NCI-H2196 treated with DMSO at 0.1 percent for 48 hours (cell line): ENCODE measurements at regions not wholly inside any gene's neighbourhood (a gene's known extent, or its start where the extent isn't known, plus 50 kb on each side); places are given as distances from the start of the nearest gene placed in this dataset.

Source experiments
- DNase-seq: peaks from one replicate; lab custom pipeline; 2025; ENCODE audit not compliant: unreplicated experiment; lab: John Stamatoyannopoulos, UW

DNA sequence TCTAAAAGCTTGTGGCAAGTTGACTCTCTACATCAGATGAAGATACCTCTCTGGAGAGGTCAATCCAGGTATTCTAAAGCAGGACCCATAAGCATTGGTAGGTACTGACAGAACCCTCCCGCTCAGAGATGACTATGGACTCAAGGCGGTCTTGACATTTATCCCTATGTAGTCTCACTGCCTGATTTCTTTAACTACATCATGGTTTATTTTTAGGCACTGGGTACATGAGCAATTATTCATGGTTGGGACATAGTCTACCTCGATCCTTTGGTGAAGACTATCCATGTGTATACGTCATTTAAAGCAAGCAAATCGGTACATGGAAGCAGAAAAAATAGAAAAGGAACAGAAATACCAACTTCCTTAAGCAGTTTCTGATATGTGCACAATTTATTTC is 136.2 kb upstream of the TAB2 start:
- no peak for DNase-seq

DNA sequence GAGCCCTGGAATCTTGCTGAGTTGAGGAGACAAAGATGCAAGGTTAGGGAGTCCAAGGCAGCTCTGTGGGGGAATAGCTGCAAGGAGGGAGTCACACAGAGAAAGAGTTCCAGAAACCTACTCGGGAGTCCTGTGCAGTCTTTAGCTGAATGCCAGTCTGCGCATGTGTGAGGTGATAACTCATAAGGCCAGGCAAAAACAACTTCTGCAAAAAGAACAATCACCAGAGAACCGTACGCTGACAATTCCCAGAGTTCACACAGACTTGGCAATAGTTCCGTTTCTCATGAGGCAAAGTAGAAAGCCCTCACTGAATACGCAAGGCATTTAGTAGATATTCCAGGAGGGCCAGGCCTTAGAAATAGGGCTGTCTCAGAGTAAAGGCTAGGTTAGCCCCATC is 135.2 kb upstream of the TAB2 start:
- no peak for DNase-seq

DNA sequence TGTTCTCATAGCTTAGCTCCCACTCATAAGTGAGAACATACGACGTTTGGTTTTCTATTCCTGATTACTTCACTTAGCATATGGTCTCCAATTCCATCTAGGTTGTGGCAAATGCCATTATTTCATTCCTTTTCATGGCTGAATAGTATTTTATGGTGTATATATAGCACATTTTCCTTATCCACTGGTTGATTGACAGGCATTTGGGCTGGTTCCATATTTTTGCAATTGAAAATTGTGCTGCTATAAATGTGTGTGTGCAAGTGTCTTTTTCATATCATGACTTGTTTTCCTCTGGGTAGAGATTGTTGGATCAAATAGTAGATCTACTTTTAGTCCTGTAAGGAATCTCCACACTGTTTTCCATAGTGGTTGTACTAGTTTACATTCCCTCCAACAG is 133.0 kb upstream of the TAB2 start:
- no peak for DNase-seq

DNA sequence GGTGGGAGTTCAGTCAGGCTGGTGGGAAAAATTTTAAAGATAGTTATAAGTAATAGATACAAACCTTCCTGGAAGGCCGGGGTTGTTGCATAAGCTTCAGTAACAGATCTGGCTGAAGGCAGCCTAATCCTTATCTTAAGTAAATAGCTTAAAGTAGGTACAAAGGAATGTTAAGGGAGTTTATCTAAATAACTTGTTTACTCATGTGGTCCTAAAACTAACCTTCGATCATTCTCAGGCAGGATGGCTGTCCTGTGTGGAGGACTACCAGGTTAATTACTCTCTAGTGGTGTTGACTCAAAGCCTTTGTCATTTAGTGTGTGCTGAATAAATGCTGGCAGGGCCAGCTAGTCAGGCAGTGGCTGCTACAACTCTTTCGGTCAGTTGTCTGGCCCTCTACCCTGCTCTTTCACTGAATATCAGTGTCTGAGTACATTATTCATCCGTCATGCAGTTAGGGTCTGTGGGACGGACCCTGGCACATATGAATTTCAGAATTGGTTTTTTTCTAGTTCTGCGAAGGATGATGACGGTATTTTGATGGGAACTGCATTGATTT is 131.6 kb upstream of the TAB2 start:
- no peak for DNase-seq

DNA sequence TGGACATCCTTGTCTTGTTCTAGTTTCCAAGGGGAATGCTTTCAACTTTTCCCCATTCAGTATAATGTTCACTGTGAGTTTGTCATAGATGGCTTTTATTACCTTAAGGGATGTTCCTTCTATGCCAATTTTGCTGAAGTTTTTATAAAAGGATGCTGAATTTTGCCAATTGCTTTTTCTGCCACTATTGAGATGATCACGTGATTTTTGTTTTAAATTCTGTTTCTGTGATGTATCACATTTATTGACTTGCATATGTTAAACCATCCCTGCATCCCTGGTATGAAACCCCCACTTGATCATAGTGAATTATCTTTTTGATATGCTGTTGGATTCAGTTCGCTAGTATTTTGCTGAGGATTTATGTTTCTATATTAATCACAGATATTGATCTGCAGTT is 130.6 kb upstream of the TAB2 start:
- no peak for DNase-seq

DNA sequence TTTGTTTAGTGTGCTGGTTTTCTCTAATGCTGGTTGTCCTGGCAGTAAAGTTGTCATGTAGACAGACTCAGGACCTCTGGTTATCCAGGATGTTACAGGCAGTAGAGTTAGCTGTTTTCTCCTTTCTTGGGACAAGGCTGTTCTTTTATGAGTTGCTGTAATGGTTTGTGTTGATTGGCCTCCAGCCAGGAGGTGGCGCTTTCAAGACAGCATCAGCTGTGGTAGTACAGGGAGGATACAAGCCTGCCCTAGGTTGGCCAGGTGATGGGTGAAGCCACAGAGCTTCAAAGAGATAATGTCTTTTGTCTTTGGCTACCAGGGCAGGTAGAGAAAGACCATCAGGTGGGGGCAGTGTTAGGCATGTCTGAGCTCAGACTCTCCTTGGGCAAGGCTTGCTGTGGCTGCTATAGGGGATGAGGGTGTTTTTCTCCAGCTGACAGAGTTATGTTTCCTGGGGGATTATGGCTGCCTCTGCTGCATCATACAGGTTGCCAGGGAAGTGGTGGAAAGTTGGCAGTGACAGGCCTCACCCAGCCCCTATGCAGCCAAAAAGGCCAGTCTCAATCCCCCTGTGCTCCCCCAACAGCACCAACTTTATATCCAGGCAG is 127.2 kb upstream of the TAB2 start:
- no peak for DNase-seq

DNA sequence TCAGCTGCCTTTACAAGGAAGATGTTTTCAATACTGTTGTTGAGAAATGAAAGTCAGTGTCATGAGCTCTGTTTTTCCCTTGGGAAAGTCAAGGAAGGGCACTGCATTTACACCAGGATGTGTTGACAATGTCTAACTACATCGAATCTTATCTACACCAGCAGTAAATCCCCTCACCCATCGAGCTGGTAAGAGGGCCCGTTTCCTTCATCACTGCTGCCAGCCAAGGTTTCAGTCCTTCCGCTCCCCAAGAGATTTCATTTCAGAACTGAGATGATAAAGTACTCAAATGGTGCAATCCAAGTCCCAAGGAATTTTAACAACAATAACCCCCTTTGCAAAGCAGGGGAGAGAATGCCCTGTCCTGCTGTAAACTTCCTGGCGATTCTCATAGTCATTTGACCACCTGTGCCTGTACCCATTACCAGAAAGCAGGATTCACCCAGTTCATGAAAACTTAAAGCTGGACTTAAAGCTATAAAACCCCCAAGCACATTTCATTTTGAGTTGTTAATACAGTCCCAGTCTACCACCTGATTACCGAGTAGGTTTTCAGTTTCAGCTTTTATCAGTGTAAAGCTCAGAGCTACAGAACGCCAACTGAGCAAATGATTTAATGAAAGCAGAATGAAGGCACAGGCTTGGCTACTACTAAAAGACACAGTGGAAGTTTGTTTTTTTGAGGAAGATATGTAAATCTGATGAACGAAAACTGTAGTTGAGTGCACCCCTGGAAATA is 122.5 kb upstream of the TAB2 start:
- DNase-seq, result no peak

DNA sequence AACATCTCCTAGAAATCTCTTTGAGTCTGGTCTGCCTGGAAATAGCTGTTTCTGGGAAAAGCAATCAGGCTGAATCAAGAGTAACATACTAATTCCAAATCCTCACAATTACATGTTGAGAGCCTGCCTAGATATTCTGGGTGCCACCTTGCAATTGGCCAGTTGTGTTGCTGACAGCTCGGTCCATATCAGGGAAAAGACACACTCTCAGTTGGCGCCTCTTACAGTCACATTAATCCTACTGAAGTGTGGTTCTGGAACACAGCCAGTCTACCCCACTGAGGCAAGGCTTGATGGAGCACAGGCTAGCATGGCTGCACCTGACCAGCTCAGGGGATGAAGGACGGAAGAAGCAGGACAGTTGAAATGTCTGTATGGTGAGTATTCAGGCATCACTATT is 121.4 kb upstream of the TAB2 start:
- no peak for DNase-seq

DNA sequence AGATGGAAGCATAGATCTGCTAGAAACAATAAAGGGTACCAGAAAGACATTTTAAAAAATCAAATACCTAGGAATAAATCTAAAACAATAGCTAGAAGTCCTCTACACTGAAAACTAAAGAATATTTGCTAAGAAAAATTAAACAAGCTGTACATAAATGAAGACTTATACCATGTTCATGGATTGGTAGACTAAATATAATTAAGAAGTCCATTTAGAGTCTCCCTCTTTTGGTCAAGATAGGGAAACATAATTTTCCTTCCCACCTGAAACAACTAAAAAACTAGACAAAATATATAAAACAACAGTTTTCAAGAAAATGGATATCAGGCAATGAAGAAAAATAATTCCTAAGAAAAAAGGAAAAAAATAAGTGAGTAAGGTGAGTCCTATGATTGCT is 120.0 kb upstream of the TAB2 start:
- no peak for DNase-seq

DNA sequence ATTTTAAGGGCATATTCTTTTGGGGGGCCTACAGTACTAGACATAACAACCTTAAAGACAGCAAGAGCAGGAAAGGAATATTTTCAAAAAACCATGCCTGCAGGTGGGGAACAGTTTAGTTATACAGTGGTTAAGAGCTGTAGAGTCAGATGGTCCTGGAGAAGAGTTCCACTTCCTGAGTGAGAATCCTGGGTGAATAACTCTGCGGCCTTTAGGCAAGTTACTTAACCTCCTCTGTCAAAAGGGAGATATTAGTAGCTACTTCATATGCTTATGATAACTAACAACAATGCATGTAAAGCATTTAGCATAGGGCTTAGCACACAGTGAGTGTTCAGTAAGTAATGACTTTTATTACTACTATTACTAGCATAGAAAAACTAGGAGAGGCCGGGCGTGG is 119.2 kb upstream of the TAB2 start:
- DNase-seq, result no peak

DNA sequence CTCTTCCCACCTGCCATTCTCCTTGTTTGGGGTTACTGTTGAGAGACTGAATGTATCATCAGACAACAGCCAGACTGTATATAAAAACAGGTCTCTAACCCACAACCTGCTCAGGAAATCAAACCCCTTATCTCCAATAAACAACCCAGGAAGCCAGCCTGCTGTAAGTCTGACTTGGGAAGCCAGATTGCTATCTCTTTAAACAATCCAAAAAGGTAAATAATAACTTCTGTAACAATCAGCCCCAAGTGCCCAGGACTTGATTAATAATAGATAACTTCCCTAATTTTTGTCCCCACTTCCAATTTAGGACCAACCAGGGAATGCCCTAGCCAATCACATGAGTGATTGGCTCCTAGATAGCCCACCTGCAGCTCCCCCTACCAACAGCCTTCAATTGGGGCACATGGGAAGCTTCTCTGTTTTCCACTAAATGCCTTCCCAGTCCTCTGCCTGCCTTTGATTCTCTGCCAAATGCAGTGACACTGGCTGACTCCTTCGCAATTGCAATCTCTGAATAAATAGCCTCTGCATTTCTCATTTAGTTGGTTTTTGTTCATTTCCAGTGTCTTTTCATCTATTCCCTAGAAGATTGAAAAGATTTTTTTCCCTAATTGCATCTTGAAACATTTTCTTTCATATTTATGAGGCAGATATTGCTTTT is 117.1 kb upstream of the TAB2 start:
- no peak for DNase-seq

DNA sequence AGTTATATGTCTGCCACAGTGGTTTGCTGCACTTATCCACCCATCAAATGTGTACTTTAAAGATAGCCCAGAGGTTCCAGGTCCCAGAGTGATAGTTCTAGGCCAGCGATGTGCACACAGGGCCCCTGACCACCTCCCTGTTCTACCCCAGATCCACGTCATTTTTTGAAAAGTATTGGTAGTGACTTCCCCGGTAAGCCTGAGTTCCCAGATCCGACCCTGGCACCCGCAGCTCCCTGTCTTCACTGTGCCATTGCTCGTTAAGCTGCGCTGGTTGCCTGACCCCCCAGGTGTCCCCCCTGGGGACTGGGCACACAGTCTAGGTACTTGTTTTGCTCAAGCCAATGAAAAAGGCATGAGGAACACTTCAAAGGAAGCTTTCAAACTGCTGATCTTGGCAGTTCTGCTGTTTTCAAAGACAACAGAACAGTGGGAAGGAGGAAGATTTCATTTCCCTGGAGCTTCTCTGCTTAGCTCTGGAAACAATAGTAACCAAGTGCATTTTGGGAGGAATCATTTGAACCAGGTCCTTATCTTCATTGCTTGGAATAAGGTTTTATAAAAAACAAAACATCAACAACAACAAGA is 116.3 kb upstream of the TAB2 start:
- no peak for DNase-seq

DNA sequence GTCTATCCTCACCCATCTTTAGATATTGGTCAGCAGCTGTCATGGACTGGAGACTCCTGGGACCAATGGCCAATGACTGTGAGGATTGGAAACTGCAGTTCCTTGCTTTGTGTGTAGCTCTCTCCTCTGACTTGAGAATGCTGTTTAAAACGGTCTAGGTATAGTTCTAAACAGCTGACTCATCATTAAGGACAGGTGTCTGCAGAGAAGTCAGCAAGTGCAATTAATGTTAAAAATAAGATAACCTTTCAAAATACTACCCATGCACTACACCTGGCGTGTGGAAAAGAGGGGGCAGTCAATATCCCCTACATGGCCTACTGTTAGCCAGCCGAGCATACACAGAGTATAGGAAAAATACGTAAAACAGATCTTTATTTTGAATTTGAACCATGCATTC is 115.4 kb upstream of the TAB2 start:
- no peak for DNase-seq

DNA sequence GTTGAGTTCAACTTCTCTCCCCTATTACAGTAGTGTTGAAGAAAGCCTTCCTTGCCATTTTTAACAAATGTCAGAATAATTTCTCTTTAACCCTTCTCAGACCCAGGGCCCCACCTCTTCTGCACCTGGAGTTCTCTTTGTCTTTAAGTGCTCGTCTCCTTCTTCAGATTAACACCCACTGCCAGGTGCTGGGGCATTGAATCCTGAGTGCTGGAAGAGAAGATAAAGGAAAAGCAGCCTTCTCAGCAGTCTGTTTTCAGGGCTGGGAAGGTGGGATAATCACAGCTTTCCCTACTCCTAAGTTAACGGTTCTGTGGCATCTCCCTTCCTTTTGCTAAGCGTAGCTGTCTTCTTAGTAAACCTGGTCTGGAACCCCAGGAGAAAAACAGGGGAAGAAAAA is 114.6 kb upstream of the TAB2 start:
- no peak for DNase-seq

DNA sequence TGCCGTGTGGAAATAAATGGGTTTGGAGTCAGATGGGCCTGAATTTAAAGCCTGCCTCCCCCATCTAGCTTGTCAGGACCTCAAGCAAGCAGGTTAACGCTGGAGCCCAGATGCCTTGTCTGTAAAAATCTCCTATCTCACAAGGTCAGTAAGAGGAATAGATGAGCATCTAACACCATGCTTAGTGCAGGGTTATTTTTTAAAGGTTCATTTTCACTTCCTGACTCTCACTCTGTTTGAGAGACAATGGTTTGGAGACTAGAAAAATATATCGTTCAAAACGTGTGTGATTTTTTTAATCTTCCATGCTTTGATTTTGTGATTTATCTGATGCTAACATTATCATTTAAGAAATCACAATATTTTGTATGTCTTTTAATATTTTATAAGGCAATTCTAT is 114.0 kb upstream of the TAB2 start:
- DNase-seq, result no peak

DNA sequence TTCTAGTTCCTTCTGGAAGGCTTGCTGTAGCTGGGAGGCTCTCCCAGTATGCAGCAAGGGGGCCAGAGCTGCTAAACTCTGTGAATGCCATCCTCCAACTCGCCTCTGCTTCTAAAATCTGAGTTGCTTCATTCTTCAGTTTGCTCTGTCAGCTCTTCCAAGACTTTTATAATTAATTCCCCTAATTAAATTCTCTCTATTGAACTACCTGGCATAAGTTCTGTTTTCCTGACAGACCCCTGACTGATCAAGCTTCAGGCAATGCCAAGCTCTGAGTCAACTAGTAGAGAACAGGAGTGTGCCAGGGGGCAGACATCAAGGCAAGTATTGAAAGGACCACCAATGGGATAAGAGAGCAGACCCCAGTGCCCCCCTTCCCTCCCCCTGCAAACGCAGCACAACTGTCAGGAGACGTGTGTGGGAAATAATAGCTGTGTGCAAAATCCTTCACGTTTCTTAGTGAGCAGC is 109.3 kb upstream of the TAB2 start:
- no peak for DNase-seq

DNA sequence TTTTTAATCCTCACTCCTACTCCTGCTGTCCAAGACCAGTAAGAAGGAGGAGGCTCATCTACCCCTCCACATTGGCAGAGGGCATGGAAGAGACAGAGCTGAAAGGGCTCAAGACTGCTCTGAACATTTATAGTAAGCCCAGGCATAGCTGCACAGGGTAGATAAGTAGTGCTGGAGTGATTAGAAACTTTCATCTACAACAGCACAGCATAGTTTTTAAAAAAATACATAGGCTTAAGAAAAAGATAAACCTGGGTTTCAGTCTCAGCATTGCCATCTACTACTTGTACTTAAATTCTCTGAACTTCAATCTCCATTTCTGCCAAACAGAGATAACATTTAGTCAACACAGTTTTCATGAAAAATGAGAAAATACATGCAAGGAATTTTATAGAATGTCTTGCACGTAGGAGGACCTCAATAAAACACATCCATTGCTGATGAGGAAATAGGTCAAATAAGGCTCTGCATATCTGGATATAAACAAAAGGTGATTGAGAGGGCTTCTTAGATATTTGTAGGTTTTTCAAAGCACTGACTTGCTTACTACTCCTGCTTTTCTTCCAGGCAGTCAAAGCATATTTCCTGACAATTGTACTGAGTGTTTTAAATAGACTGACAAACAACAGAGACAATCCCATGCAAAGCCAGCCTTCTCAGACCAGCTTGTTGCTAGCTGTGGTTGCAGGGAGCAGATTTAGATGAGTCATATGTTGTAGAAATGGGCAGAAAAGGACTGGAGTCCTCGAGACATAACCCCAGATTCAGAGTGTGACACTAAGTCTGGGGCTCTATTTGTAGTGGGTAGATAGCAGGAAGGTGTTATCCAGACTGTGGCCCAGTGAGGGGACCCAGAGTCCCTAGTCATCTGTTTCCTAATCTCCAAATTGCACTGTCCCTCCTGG is 107.4 kb upstream of the TAB2 start:
- no peak for DNase-seq

DNA sequence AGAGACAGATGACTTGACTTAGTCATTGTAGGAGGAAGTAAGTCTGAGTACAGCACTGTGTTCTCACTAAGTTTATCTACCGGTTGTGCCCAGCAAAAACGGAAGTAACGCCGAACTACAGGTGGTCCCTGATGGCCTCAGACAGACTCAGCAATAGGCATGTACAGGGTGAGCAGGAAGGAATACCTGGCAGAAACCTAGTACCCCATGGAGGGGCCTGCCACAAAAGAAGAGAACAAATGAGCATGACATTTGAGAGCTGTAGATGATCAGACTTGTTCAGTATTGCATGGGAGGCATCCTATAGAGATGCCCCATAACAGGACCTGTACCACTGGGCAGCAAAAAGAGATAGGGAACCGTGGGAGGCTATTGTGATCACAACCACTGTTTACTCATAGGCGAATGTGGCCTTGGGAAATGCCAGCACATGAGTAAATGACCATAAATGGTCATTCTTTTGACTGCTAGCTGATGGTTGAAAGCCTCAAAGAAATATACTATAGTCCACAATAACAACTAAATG is 106.4 kb upstream of the TAB2 start:
- no peak for DNase-seq

DNA sequence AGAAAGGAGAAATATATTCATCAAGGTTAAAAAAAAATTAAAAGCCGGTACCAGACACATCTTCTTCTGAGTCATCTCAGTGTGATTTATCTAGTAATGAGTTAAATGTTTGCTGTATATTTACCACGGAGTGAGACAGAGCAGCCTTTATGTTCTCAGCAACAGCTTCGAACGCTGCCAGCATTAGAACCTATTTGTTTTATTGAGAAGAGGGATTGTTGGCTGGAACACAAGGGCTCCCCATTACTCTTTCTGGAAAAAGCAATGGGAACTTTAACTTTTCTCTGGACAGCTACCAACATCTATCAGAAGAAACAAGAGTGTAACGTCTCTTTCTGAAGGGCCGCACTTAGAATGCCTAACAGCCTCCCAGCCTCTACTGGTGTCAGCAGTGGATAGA is 105.3 kb upstream of the TAB2 start:
- no peak for DNase-seq
